GM19240 (cell line): ENCODE measurements at regions not wholly inside any gene's neighbourhood (a gene's known extent, or its start where the extent isn't known, plus 50 kb on each side); places are given as distances from the start of the nearest gene placed in this dataset.

Experiments
- DNase-seq: peaks from one replicate; pipeline ENCODE4 v3.0.0; 2011; ENCODE audit warnings: low spot score; ENCODE audit not compliant: insufficient read length

DNA sequence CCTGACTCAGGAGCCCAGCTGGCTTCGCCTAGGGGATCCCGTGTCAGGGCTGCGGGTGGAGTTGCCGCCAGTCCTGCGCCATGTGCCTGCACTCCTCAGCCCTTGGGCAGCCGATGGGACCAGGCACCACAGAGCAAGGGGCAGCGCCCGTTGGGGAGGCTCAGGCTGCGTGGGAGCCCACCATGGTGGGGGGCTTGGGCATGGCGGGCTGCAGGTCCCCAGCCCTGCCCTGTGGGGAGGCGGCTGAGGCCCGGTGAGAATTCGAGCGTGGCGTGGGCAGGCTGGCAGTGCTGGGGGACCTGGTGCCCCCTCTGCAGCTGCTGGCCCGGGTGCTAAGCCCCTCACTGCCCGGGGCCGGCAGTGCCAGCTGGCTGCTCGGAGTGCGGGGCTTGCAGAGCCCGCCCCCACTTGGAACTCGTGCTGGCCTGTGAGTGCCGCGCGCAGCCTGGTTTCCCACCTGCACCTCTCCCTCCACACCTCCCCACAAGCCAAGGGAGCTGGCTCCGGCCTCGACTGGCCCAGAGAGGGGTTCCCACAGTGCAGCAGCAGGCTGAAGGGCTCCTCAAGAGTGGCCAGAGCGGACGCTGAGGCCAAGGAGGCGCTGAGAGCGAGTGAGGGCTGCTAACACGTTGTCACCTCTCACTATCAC, 135.1 kb upstream of the SEL1L start:
- DNase-seq, result no peak

DNA sequence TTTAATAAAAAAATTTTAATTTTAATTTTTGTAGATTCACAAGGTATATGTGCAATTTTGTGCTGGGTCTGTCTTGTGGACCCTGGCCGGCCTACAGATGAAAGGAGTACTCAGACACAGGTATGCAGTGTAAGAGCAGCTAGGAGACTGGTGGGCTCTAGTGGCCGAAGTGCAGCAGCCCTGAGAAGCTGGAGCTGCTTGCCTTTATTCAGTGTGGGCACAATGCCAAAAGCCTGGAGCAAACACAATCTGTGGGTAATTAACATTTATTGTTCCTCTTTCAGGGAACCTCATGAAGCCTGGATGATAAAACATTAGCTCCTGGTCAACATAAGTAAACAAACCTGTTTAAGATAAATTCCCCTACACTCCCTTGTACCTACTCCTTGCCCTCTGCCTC, 135.7 kb upstream of the SEL1L start:
- no peak for DNase-seq

DNA sequence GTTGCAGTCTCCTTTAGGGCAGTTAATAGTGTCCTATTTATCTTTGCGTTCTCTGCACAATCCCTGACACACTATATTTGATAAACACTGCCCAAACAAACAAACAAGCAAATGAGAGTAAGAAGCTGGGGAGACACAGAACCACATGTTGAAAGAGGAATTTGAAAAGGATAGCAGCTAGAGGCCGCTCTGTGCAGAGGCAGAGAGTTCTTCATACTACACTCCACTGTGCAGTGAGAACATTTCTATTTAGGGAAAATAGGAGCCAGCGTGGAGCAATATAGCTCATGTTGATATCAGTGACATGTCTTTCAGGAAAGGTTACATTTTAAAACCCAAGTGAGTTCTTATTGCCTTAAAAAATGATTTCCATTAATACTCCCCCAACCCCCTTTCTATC, 140.3 kb upstream of the SEL1L start:
- no peak for DNase-seq

DNA sequence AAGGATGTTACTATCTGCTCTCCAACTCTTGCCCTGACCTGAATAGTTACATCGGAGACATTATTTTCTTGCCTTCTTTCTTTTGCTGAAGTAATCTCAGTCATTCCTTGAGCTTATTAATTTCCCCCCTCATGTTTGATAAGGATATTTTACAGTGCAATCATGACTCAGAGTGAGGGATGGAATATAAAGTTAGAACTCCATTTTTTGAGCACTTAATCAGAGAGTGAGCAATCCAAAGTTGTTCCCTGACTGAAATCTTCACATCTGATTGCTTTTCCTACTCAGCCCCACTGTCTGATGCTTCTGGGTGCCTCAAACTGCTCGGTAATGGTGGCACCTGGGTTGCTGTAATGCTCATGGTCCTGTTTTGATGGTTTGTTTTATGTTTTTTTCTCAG, 142.7 kb upstream of the SEL1L start:
- DNase-seq, result no peak

DNA sequence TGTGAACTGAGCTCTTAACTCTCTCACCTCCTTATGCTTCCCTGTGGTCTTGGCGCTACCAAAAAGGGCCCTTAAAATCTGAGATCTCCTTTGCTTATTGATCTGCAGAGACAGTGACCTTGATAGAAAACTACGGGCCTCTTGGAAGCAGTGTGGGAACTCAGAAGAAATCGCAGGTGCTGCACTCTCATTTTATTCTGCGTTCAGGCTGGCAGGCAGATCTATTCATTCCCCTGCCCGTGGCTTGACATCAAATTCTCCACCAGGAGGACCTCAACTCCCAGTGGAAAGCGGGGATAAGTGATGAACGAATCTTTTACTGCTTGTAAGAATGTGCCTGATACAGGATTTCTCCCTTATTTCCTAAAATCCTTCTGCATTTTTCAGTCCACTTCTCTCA, 143.2 kb upstream of the SEL1L start:
- no peak for DNase-seq

DNA sequence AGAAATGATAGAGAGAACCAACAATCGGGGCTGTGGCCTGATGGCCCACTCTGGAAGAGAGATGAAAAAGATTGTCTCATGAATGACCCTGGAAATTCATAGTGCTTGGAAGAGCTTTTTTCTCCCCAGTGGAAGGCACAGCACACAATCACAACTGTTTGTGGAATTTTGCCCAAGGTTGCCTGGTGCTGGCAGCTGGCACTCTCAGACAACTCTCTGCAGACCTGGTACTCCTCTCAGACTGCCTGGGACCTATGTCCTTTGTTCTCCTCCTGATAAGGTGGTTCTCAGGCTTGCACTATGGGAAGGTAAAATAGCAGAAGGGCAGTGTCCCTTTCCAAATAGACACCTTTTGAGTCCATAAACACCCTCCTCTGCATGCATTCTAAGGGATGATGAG, 144.1 kb upstream of the SEL1L start:
- DNase-seq, result no peak

DNA sequence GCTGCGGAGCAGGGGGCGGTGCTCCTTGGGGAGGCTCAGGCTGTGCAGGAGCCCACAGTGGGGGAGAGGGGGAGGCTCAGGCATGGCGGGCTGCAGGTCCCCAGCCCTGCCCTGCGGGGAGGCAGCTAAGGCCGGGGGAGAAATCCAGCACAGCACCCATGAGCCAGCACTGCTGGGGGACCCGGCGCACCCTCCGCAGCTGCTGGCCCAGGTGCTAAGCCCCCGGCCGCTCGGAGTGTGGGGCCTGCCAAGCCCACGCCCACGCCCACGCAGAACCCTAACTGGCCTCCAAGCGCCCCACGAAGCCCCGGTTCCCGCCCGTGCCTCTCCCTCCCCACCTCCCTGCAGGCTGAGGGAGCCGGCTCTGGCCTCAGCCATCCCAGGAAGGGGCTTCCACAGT, 145.6 kb upstream of the SEL1L start:
- DNase-seq, result no peak

DNA sequence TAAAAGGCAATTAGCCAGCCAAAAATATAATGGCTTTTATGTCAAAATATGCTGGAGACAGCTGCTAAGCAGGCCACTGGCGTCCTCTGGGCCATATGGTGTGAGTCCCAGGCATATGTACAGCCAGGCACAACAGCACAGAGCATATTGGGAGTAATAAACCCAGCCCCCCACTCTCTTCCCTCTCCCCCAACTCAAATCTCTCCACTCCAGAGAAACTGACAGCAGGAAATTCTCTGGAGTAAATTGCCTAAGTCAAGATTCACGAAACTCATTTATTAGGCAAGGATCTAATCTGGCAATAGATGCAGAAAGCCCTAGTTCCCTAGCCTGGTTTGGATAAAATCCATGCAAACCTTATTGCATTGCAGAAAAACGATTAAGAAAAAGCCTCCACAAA, 147.9 kb upstream of the SEL1L start:
- no peak for DNase-seq

DNA sequence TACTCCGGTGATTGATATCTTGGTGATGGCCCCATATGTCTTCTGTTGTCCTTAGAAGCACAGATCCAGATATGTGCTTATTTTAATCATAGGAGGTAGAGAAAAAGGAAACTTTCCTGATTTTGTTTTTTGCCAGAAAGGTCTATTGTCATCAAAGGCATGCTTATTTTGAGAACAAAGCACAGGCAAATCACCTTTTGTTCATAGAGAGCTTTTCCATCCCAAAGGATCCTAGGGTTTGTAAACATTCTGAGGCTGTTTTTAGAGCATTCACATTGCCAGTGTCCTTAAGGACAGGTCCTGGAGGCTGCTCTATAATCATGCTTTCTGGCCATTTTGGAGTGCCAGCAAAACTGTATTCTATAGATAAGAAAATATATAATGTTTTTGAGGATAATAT, 148.5 kb upstream of the SEL1L start:
- DNase-seq, result no peak

DNA sequence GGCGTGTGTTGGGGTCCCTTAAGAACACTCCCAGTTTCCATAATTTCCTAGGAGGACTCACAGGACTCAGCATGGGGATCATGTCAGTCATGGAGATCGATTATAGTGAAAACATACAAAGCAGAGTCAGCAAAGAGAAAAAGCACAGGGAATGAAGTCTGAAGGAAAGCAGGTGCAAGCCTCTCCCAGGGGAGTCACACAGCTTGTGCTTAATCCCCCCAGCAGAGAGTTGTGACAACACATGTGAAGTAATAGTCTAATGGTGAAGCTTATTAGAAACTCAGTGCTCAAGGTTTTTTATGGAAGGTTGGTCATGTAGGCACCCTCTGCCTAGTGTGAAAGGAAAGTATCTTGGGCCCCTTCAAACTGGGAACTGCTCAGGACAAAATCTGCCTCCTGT, 149.0 kb upstream of the SEL1L start:
- no peak for DNase-seq

DNA sequence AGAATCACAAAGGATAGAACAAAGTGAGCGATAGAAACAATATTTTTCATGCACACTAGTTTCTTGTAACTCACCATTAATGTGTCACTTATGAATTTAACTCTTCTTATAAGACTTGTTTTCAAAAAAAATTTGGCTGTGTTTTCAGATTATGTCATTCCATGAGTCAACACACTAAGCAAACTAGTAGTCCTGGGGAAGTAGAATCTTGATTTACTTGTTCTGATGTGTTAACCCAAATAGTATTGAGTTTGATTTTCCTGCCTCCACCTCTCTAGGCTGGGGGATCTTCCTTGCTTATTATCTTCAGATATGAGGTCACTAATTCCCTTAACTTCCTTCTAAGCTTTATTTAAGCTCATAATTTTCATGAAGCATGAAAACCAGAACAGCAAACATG, 151.0 kb upstream of the SEL1L start:
- DNase-seq, result no peak

DNA sequence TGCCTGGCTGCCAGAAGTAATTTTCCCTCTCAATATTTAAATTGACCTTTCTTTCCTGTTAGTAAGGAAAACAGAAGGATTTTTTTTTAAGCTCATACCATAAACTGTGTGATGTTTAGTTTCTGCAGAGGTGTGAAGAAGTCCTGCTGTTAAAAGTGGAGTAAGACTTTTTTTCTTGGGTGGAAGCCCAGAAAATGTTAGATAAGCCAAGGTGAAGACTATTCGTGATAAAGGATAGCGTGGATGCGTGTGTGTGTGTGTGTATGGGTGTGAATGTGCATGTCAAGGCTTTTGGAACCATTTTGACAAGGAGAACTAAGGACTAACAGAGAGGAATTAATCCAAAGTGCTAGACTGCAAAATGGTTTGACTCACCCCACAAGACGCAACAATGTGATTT, 152.9 kb upstream of the SEL1L start:
- no peak for DNase-seq

DNA sequence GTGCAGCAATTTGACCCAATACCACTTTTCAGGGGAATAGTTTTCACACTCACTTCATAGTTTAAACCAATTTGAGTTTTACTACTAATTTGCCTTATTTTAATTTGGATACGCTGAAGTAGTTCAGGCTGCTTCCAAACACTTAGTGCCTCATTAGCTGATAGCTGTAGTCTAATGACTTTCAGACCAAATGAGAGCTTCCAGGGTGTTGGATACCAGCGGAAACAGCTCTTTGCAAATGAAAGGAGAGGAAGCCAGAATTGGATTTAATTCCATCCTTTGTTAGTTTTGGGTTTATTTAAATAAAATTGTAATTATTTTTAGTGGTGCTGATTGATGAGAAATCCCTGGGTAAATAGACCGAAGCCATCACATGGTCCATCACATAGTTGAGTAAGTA, 158.3 kb upstream of the SEL1L start:
- DNase-seq, result no peak

DNA sequence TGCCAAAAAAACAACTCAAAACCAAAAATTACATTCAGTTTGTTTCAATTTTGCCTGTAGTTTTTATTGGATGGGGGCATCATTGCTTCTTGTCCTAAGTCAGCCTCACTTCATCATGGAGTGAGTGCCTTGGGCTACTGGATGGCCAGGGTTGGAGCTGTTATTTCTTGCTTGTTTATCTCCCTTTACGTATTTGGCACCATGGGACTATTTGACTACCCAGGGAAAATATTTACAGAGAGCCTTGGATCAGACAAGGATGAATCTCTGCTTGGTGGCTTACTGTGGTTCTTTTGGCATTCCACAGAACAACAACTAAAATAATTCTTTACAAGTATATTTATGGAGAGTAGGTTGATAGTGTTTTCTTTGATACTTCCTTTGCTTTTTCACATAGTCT, 160.8 kb upstream of the SEL1L start:
- DNase-seq, result no peak

DNA sequence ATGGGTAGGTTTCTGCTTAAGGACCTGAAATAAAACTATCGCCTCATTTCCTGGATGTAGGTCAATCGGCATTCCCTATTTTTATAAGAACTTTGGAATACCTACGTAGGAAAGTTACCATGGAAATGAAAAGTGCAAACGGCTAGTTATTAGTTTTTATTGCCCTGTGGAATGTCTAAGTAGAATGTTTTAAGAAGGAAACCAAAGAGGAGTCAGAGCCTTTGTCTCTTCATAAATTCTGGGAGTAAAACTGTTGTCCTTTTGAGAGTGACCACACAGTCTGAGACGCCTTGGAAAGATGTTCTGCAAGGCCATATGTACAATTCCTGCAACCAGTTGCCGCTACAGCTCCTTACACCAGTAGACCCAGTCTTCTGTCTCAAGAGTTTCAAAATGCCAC, 176.0 kb upstream of the SEL1L start:
- DNase-seq, result no peak

DNA sequence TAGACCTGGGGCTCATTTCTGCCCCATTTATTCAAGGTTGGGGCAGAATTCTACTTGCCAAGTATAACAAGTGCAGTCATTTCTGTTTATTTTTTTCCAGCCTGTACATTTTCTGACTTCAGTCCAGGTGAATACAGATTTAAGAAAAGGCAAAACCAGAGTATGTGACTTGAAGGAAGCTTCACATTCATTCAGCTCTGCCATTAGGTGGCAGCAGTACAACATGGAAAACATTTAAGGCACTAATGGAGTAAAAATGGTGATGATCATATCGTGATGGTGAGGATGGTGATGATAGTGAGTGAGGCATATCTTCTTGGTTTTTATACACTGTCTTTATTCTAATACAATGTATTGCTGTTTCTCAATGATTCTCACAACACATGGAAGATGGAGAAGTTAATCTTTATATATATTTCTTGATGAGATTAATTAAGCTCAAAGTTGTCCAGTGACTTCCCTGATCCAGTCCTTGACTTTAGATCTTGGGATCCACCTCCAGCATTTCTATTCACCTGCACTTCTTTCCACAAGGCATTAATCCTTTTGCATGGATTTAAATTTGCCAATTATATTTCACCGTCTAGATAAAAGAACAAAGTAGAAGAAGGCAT, 176.7 kb upstream of the SEL1L start:
- DNase-seq, result no peak

DNA sequence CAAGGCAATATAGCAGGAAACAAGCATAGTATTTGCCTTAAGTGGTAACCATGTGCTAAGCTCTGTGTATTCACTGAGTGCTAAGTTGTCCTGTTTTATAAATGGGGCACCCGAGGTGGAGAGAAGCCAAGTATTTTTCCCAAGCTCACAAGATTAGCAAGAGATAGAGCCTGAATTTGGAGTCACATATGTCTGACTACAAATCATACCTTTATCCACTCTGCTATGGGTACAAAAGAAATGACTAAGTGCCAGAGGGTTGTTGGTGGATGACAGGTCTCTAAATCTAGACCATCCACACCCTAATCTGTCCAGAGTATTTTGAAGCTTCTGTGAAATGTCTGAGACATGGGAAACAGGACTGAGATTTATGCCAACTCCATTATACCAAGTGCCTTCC, 182.1 kb upstream of the SEL1L start:
- DNase-seq, result no peak

DNA sequence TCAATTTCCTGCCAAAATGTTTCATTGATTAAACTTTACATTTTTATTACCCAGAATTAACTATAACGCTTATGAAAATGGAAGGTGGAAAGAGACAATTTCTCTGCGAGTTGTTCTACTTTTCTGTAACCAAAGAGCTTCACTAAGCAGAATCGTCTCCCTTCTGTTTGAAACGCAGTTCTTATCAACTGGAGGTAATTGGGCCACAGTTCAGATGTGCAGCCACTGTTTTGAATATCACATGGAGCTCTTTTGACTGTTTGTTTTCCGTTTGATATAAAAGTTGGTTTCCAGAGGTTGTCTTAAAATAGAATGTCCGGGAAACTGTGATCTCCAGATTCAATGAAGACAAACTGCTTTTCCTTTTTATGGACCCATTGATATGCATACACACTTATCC, 183.3 kb upstream of the SEL1L start:
- DNase-seq, result no peak

DNA sequence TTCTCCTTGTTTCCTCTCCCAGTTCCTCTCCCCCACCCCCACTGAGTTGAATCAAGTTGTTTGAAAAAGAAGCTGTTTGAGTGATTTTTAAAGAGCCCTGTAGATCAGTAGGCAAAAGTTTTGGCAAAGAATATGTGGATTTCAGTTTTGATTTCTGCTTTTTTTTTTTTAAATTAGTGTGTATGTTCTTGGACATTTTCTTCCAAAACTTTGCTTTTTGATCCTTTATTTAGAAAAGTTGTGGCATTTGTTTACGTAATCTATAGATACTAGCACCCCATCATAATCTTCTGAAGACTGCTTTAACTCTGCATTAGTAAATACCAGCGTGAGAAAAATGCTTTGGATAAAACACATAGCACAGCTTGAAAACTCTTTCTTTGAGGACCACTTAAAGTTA, 190.3 kb upstream of the SEL1L start:
- no peak for DNase-seq

DNA sequence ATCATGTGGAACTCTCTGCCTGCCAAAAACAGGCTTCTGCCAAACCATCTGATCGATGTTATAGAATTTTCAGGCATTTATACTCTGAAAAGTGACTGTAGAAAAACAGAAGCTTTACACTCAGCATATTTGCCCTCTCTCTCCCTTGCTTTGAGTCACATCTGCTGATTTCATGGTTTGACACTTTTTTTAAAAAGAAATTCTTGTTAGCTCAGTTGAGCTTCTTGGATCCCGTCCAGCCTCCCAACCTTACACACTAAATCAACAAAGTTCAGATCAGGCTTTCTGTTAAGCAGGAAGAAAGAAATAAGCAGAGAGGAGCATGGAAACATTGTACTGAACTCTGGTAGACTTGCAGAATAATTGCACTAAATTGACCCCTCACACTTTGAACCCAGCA, 193.6 kb upstream of the SEL1L start:
- no peak for DNase-seq

DNA sequence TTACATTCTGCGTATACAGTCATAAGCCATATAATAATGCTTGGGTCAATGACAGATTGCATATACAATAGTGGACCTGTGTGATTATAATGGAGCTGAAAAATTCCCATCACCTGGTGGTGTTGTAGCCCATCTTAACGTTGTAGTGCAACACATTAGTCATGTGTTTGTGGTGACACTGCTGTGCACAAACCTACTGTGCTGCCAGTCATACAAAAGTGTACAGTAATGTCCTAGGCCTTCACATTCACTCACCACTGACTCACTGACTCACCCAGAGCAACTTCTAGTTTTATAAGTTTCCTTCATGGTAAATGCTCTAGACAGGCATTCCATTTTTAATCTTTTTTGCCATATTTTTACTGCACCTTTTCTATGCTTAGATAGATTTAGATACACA, 194.8 kb upstream of the SEL1L start:
- DNase-seq, result no peak

DNA sequence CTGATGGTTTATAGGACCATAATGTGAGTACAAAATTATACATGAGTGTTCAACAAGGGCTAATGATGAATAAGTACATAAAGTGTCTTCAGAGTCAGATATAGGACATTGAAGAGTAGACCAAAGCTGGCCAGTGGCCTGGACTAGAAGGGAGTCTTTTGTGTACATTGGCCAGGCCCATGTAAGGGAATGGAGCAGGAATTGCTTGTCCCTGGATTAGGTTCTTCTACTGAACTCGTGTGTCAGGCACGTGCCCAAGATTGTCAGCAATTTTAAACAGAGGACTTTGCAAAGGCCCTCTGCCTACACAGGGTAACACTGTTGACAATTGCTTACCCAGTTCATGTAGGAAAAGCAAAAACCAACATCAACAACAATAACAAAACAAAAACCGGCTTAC, 196.0 kb upstream of the SEL1L start:
- no peak for DNase-seq

DNA sequence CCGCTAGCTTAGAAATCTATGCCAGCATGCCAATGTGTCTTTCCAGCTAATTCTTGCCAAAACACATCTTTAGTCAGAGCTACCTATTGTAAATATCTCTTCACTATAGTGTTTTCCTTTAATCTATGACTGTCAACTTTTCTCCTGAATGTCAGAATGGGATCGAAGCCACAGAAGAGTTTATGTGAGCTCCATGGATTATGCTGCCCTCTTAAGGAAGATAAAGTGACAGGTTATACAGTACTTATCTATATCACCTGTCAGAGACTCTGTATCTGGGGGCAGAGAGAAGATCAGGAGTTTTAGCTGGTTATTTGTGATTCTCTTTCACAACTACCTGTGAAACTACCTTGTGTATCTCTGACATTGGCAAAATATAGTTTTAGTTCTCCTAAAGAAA, 204.3 kb upstream of the SEL1L start:
- no peak for DNase-seq
